K562 (cell line): ENCODE measurements at regions not wholly inside any gene's neighbourhood (a gene's known extent, or its start where the extent isn't known, plus 50 kb on each side); places are given as distances from the start of the nearest gene placed in this dataset.

Experiments used
- ATAC-seq: fragments of 200-7000 bp; cut with Tn5 transposase; 3 replicates; pipeline ENCODE4 v1.9.1; 2020; ENCODE audit warnings: moderate library complexity
- BruUV-seq: library from RNA; stranded (reverse); fragments of 400-500 nt; replicated peaks from 2 replicates; lab custom pipeline; 2021; lab: Mats Ljungman, UMichigan
- CTCF ChIA-PET: fragments of 300-600 bp; formaldehyde crosslinking; extraction: SDS; loops from one replicate; lab custom pipeline; 2021; ENCODE audit warnings: low intra/inter-chr PET ratio; lab: Yijun Ruan, JAX
- POLR2A ChIA-PET: fragments of 300-600, 350-650 bp; sonication (Branson Sonifier 250); formaldehyde crosslinking; extraction: SDS; loops from one replicate; lab custom pipeline; 2021; ENCODE audit warnings: antibody characterized with exemption, inconsistent platforms; lab: Yijun Ruan, JAX
- DNase-seq, 4 experiments: peaks; one replicate each; pipeline versions ENCODE4 v3.0.0 to v3.0.0-alpha.2; 2011 to 2018; ENCODE audit warnings: low spot score in 3 of 4, mixed read lengths in 3 of 4; ENCODE audit errors: extremely low read depth in 1 of 4
- FAIRE-seq: peaks from 2 replicates; lab custom pipeline; 2011; peaks lifted over from hg19 to GRCh38; lab: Jason Lieb, UNC
- H2AFZ ChIP-seq: 2 replicates; pipeline ENCODE4 v1.6.0; 2011; ENCODE audit warnings: low read depth, low read length, control low read depth, inconsistent platforms
- H3K27ac ChIP-seq: fragments of 200-600 bp; 3 replicates; pipeline ENCODE4 v1.8.0; 2011; ENCODE audit warnings: low read depth, mild to moderate bottlenecking, control low read depth, inconsistent platforms, low read length, moderate library complexity, mixed read lengths; ENCODE audit errors: extremely low read depth
- H3K27me3 ChIP-seq, 2 experiments: fragments of 300-600 bp in 1 of 2; 2 replicates in 1 of 2; 3 replicates in 1 of 2; pipeline versions ENCODE4 v1.6.0 to v1.8.0; 2011; ENCODE audit warnings: inconsistent platforms in 2 of 2, low read length in 2 of 2, mild to moderate bottlenecking in 1 of 2, mixed read lengths in 1 of 2, moderate library complexity in 1 of 2; ENCODE audit not compliant: control insufficient read depth in 2 of 2, insufficient read depth in 2 of 2
- H3K36me3 ChIP-seq: fragments of 300-600 bp; 3 replicates; pipeline ENCODE4 v1.8.0; 2011; ENCODE audit warnings: mild to moderate bottlenecking, low read length, inconsistent platforms; ENCODE audit not compliant: control insufficient read depth, insufficient read depth
- H3K4me1 ChIP-seq, 2 experiments: fragments of 200-600 bp in 1 of 2; replicated peaks in 1 of 2; 2 replicates in 1 of 2; 3 replicates in 1 of 2; pipeline versions ENCODE4 v1.5.1 to v1.8.0; 2011; ENCODE audit warnings: inconsistent platforms in 2 of 2, low read length in 2 of 2, mild to moderate bottlenecking in 1 of 2, mixed read lengths in 1 of 2, moderate library complexity in 1 of 2; ENCODE audit not compliant: control insufficient read depth in 2 of 2, insufficient read depth in 2 of 2
- H3K4me2 ChIP-seq: 2 replicates; pipeline ENCODE4 v1.6.1; 2011; ENCODE audit warnings: low read length, control low read depth, inconsistent platforms, mixed read lengths; ENCODE audit not compliant: insufficient read depth
- H3K4me3 ChIP-seq: fragments of 200-600 bp; sonication (generic), shearing (Covaris generic); 2 replicates; pipeline ENCODE4 v1.5.1; 2016; ENCODE audit warnings: control low read depth, inconsistent platforms
- H3K79me2 ChIP-seq: fragments of 200-600 bp; 3 replicates; pipeline ENCODE4 v1.8.0; 2011; ENCODE audit warnings: low read length, inconsistent platforms; ENCODE audit not compliant: control insufficient read depth, insufficient read depth
- H3K9ac ChIP-seq, 2 experiments: 2 replicates each; pipeline versions ENCODE4 v1.6.0 to v1.6.1; 2011; ENCODE audit warnings: low read depth in 2 of 2, low read length in 2 of 2, control low read depth in 1 of 2, inconsistent platforms in 1 of 2, mild to moderate bottlenecking in 1 of 2, mixed read lengths in 1 of 2; ENCODE audit not compliant: insufficient read depth in 1 of 2
- H3K9me1 ChIP-seq: one replicate; pipeline ENCODE4 v1.6.0; 2011; ENCODE audit warnings: inconsistent platforms, mild to moderate bottlenecking, low read length, moderate library complexity; ENCODE audit not compliant: control insufficient read depth, insufficient read depth
- H3K9me3 ChIP-seq: replicated peaks from 2 replicates; pipeline ENCODE4 v1.5.1; 2011; ENCODE audit warnings: low read depth, low read length, inconsistent platforms; ENCODE audit not compliant: control insufficient read depth, insufficient read depth
- H4K20me1 ChIP-seq: replicated peaks from 2 replicates; pipeline ENCODE4 v1.6.1; 2011; ENCODE audit warnings: low read length, inconsistent platforms, mixed read lengths; ENCODE audit not compliant: control insufficient read depth, insufficient read depth
- LEF1 ChIP-seq: fragments of 450-650 bp; IDR thresholded peaks from 2 replicates; pipeline ENCODE4 v1.6.1; 2016; ENCODE audit warnings: mild to moderate bottlenecking
- NCOA6 ChIP-seq: fragments of 450-650 bp; IDR thresholded peaks from 2 replicates; pipeline ENCODE4 v1.6.1; 2017; ENCODE audit warnings: mild to moderate bottlenecking
- PBX2 ChIP-seq, 2 experiments: IDR thresholded peaks in 1 of 2; conservative IDR thresholded peaks in 1 of 2; 2 replicates each; pipeline ENCODE4 v1.6.1; 2016; ENCODE audit warnings: low read depth in 2 of 2, mild to moderate bottlenecking in 1 of 2, missing compliant biosample characterization in 1 of 2, missing genetic modification characterization in 1 of 2, moderate library complexity in 1 of 2
- SOX6 ChIP-seq: fragments of 450-650 bp; IDR thresholded peaks from 2 replicates; pipeline ENCODE4 v1.6.1; 2014; ENCODE audit warnings: mild to moderate bottlenecking
- SREBF2 ChIP-seq: sonication (generic); formaldehyde crosslinking; IDR thresholded peaks from 2 replicates; pipeline ENCODE4 v1.4.0; 2020; ENCODE audit warnings: mild to moderate bottlenecking, missing genetic modification reagents
- STAG1 ChIP-seq: sonication (generic); formaldehyde crosslinking; IDR thresholded peaks from 2 replicates; pipeline ENCODE4 v1.5.0; 2020; ENCODE audit warnings: missing genetic modification reagents, borderline replicate concordance
- TAF7 ChIP-seq: fragments of 450-650 bp; IDR thresholded peaks from 2 replicates; pipeline ENCODE4 v1.6.1; 2016; ENCODE audit warnings: missing genetic modification characterization, missing compliant biosample characterization
- TAL1 ChIP-seq: fragments of 450-650 bp; IDR thresholded peaks from 2 replicates; pipeline ENCODE4 v1.6.1; 2016; ENCODE audit warnings: mild to moderate bottlenecking
- TRIM24 ChIP-seq, 2 experiments: fragments of 450-650 bp; IDR thresholded peaks; 2 replicates each; pipeline ENCODE4 v1.6.1; 2016
- ZNF212 ChIP-seq: fragments of 450-650 bp; formaldehyde crosslinking; IDR thresholded peaks from 2 replicates; pipeline ENCODE4 v1.4.0; 2020; ENCODE audit warnings: mild to moderate bottlenecking
- ZNF280B ChIP-seq: fragments of 250-450 bp; sonication (Bioruptor Pico); IDR thresholded peaks from 2 replicates; pipeline ENCODE4 v1.5.1; 2021; ENCODE audit warnings: mild to moderate bottlenecking
- ZNF830 ChIP-seq: fragments of 250-450 bp; sonication (Bioruptor Pico); IDR thresholded peaks from 2 replicates; pipeline ENCODE4 v1.5.0; 2021; ENCODE audit warnings: mild to moderate bottlenecking
- WGBS: fragments of 100-300 bp; shearing (Covaris generic); methylation state at CpG from one replicate; pipeline ENCODE4 v1.1.6; 2016; ENCODE audit warnings: low coverage, mixed read lengths; ENCODE audit not compliant: insufficient coverage; ENCODE audit errors: missing lambda C conversion rate; 5-methylcytosine and 5-hydroxymethylcytosine counted together
- in situ Hi-C: fragments of 300-500 bp; cut with MboI; formaldehyde crosslinking; loops from 4 replicates; pipeline ENCODE4 v1.15.0; 2018; ENCODE audit warnings: inconsistent platforms, mixed read lengths
- intact Hi-C: fragments of 100-400 bp; cut with micrococcal nuclease; formaldehyde crosslinking; loops from 2 replicates; pipeline ENCODE4 v1.14.2; 2022
- TF ChIP-seq, protein P1 (sequence below): fragments of 250-450 bp; sonication (Bioruptor Pico); IDR thresholded peaks from 2 replicates; pipeline ENCODE4 v1.5.0; 2021; ENCODE audit warnings: mild to moderate bottlenecking, borderline replicate concordance
- TF ChIP-seq, protein P2 (sequence below), 3 experiments: fragments of 200-800 bp in 1 of 3; fragments of 250-450 bp in 1 of 3; fragments of 450-650 bp in 1 of 3; sonication (Bioruptor Pico) in 1 of 3; sonication (Bioruptor generic) in 1 of 3; formaldehyde crosslinking in 1 of 3; IDR thresholded peaks; 2 replicates each; pipeline versions ENCODE4 v1.6.1 to v1.8.0; 2016 to 2022; ENCODE audit warnings: mild to moderate bottlenecking in 2 of 3, missing genetic modification characterization in 2 of 3, missing compliant biosample characterization in 1 of 3, moderate library complexity in 1 of 3

DNA sequence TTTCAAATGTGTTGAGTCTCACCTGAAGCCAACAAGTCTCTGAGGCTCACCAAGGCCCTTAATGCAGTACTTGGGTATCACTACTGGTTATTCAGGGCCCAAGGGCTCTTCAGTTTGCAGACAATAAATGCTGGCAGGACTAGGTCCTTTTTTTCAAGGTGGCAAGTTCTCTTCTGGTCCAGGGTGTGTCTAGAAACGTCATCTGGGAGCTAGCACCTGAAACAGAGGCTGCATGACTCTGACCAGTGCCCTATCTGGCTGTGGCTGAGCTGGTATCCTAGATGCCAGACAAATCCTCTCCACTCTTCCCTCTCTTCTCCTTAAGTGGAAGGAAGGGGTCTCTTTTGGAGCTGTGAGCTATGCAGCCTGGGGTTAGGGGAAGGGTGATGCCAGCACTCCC lies 276.8 kb downstream of the PYDC2 start:
- H3K27ac ChIP-seq, result no peak overlapping the region
- FAIRE-seq, result no peak
- ChIA-PET POLR2A (interaction anchor here (0.5 kb wide), 1 partner anchor 19 kb away, joined by 3 read pairs; no protein-coding TSS in a partner anchor), CTCF (no interaction called here)
- H3K4me2 ChIP-seq, result no peak overlapping the region
- no peaks in the 10 kb centered on the region for H3K4me1 ChIP-seq
- H4K20me1 ChIP-seq, result no peaks in the 10 kb centered on the region
- no peak for ATAC-seq
- H3K9me3 ChIP-seq, result no peaks in the 10 kb centered on the region
- no peak overlapping the region for H2AFZ ChIP-seq
- WGBS, result 0% methylated on average over 1 of the region's 1 CpG
- no peak for TF ChIP-seq TAF7
- no peak for TF ChIP-seq PBX2 (CRISPR knock-in tag; IDR thresholded peaks at IDR 0.05; ENCODE audit: low read depth)
- no peak for TF ChIP-seq PBX2 (tag; conservative IDR thresholded peaks at IDR 0.05; ENCODE audit: low read depth)
- no peak for TF ChIP-seq TAL1
- no peak for TF ChIP-seq NCOA6
- TF ChIP-seq LEF1, result no peak
- no peak for TF ChIP-seq SREBF2 (CRISPR knock-in tag)
- no peak for TF ChIP-seq ZNF280B (CRISPR knock-in tag)
- no peak for TF ChIP-seq ZNF212 (CRISPR knock-in tag)
- no peak for TF ChIP-seq TRIM24 (IDR thresholded peaks at IDR 0.05)
- no peak for TF ChIP-seq ZNF830 (CRISPR knock-in tag)
- TF ChIP-seq, protein P1, sequence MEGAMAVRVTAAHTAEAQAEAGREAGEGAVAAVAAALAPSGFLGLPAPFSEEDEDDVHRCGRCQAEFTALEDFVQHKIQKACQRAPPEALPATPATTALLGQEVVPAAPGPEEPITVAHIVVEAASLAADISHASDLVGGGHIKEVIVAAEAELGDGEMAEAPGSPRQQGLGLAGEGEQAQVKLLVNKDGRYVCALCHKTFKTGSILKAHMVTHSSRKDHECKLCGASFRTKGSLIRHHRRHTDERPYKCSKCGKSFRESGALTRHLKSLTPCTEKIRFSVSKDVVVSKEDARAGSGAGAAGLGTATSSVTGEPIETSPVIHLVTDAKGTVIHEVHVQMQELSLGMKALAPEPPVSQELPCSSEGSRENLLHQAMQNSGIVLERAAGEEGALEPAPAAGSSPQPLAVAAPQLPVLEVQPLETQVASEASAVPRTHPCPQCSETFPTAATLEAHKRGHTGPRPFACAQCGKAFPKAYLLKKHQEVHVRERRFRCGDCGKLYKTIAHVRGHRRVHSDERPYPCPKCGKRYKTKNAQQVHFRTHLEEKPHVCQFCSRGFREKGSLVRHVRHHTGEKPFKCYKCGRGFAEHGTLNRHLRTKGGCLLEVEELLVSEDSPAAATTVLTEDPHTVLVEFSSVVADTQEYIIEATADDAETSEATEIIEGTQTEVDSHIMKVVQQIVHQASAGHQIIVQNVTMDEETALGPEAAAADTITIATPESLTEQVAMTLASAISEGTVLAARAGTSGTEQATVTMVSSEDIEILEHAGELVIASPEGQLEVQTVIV (CRISPR knock-in tag), result no peak
- no peak for TF ChIP-seq SOX6
- TF ChIP-seq STAG1 (CRISPR knock-in tag), result no peak
- TF ChIP-seq, protein P2, sequence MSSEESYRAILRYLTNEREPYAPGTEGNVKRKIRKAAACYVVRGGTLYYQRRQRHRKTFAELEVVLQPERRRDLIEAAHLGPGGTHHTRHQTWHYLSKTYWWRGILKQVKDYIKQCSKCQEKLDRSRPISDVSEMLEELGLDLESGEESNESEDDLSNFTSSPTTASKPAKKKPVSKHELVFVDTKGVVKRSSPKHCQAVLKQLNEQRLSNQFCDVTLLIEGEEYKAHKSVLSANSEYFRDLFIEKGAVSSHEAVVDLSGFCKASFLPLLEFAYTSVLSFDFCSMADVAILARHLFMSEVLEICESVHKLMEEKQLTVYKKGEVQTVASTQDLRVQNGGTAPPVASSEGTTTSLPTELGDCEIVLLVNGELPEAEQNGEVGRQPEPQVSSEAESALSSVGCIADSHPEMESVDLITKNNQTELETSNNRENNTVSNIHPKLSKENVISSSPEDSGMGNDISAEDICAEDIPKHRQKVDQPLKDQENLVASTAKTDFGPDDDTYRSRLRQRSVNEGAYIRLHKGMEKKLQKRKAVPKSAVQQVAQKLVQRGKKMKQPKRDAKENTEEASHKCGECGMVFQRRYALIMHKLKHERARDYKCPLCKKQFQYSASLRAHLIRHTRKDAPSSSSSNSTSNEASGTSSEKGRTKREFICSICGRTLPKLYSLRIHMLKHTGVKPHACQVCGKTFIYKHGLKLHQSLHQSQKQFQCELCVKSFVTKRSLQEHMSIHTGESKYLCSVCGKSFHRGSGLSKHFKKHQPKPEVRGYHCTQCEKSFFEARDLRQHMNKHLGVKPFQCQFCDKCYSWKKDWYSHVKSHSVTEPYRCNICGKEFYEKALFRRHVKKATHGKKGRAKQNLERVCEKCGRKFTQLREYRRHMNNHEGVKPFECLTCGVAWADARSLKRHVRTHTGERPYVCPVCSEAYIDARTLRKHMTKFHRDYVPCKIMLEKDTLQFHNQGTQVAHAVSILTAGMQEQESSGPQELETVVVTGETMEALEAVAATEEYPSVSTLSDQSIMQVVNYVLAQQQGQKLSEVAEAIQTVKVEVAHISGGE (CRISPR knock-in tag; IDR thresholded peaks at IDR 0.05), result no peak
- H3K36me3 ChIP-seq, result no peaks in the 10 kb centered on the region
- in situ Hi-C loops (no loop called here), intact Hi-C loops (no loop called here)
- H3K9me1 ChIP-seq, result no peaks in the 10 kb centered on the region
- H3K4me3 ChIP-seq, result no peak overlapping the region
- no TSS peak for BruUV-seq
- DNase-seq, result no peak
- H3K9ac ChIP-seq, result no peak overlapping the region
- no peaks in the 10 kb centered on the region for H3K79me2 ChIP-seq
- no peaks in the 10 kb centered on the region for H3K27me3 ChIP-seq
